H1 (cell line): ENCODE measurements at regions not wholly inside any gene's neighbourhood (a gene's known extent, or its start where the extent isn't known, plus 50 kb on each side); places are given as distances from the start of the nearest gene placed in this dataset.

Experiments
- CTCF ChIA-PET: fragments of 300-600 bp; sonication (Branson Sonifier 250); formaldehyde crosslinking; loops from one replicate; lab custom pipeline; 2021; ENCODE audit not compliant: partially characterized antibody; lab: Charles Lee
- POLR2A ChIA-PET: fragments of 300-600 bp; sonication (Branson Sonifier 250); formaldehyde crosslinking; loops from one replicate; lab custom pipeline; 2021; ENCODE audit warnings: inconsistent platforms; ENCODE audit not compliant: partially characterized antibody; lab: Charles Lee
- DNase-seq, 2 experiments: peaks; one replicate each; pipeline versions ENCODE4 v3.0.0 to v3.0.0-alpha.2; 2010 to 2022; ENCODE audit warnings: low spot score in 2 of 2, low read depth in 1 of 2, mixed read lengths in 1 of 2
- FAIRE-seq: peaks from 2 replicates; lab custom pipeline; 2011; peaks lifted over from hg19 to GRCh38; lab: Jason Lieb, UNC
- H2AFZ ChIP-seq: 2 replicates; pipeline ENCODE4 v1.8.1; 2012; ENCODE audit warnings: low read length, inconsistent platforms
- H2AK5ac ChIP-seq: 2 replicates; pipeline ENCODE4 v1.6.1; 2013; ENCODE audit warnings: low read depth, low read length
- H2BK120ac ChIP-seq: replicated peaks from 2 replicates; pipeline ENCODE3; 2013; ENCODE audit warnings: low read depth, low read length, inconsistent platforms
- H2BK12ac ChIP-seq: 2 replicates; pipeline ENCODE4 v1.6.1; 2013; ENCODE audit warnings: low read depth, low read length
- H2BK15ac ChIP-seq: 2 replicates; pipeline ENCODE4 v1.6.1; 2013; ENCODE audit warnings: low read length
- H2BK20ac ChIP-seq: 2 replicates; pipeline ENCODE4 v1.6.1; 2013; ENCODE audit warnings: low read length
- H2BK5ac ChIP-seq: 2 replicates; pipeline ENCODE4 v1.6.1; 2013; ENCODE audit warnings: low read depth, low read length
- H3K14ac ChIP-seq: 2 replicates; pipeline ENCODE4 v1.6.1; 2013; ENCODE audit warnings: inconsistent platforms; ENCODE audit not compliant: insufficient read length
- H3K18ac ChIP-seq: 2 replicates; pipeline ENCODE4 v1.6.1; 2013; ENCODE audit warnings: low read length; ENCODE audit errors: extremely low read depth
- H3K23ac ChIP-seq: 2 replicates; pipeline ENCODE4 v1.6.1; 2013; ENCODE audit warnings: inconsistent platforms; ENCODE audit not compliant: insufficient read length
- H3K23me2 ChIP-seq: 2 replicates; pipeline ENCODE4 v1.6.1; 2013; ENCODE audit warnings: low read depth, low read length
- H3K27ac ChIP-seq: 2 replicates; pipeline ENCODE4 v1.6.1; 2011; ENCODE audit warnings: low read depth, low read length, inconsistent platforms
- H3K27me3 ChIP-seq, 4 experiments: replicated peaks in 1 of 4; 1 replicate in 1 of 4; 2 replicates in 3 of 4; pipeline versions ENCODE4 v1.6.1 to v1.8.1; 2011 to 2013; ENCODE audit warnings: low read length in 3 of 4, mild to moderate bottlenecking in 3 of 4, inconsistent platforms in 2 of 4, mixed read lengths in 2 of 4, moderate library complexity in 1 of 4; ENCODE audit not compliant: control insufficient read depth in 3 of 4, insufficient read depth in 3 of 4; ENCODE audit errors: extremely low read depth in 1 of 4
- H3K36me3 ChIP-seq, 4 experiments: 2 replicates each; pipeline versions ENCODE4 v1.6.1 to v1.8.1; 2011 to 2013; ENCODE audit warnings: mild to moderate bottlenecking in 4 of 4, low read length in 3 of 4, moderate library complexity in 2 of 4, control low read depth in 1 of 4, inconsistent platforms in 1 of 4; ENCODE audit not compliant: insufficient read depth in 4 of 4, control insufficient read depth in 2 of 4
- H3K4ac ChIP-seq: replicated peaks from 2 replicates; pipeline ENCODE3; 2013; ENCODE audit warnings: low read length, low read depth, mixed read lengths, inconsistent platforms; ENCODE audit not compliant: insufficient read length
- H3K4me1 ChIP-seq, 4 experiments: replicated peaks in 1 of 4; 1 replicate in 1 of 4; 2 replicates in 3 of 4; pipeline versions ENCODE4 v1.6.1 to v1.8.1; 2011 to 2013; ENCODE audit warnings: low read length in 3 of 4, inconsistent platforms in 2 of 4, mixed read lengths in 1 of 4; ENCODE audit not compliant: insufficient read depth in 4 of 4, control insufficient read depth in 3 of 4
- H3K4me2 ChIP-seq, 2 experiments: 2 replicates each; pipeline versions ENCODE4 v1.6.1 to v1.8.1; 2011 to 2013; ENCODE audit warnings: low read depth in 2 of 2, low read length in 2 of 2, control low read depth in 1 of 2, inconsistent platforms in 1 of 2, mild to moderate bottlenecking in 1 of 2; ENCODE audit not compliant: insufficient read depth in 1 of 2
- H3K4me3 ChIP-seq, 4 experiments: fragments of 200-600, 300-600 bp in 1 of 4; sonication (generic), shearing (Covaris generic), sonication (Bioruptor Twin) in 1 of 4; 2 replicates each; pipeline versions ENCODE4 v1.5.1 to v1.8.1; 2011 to 2016; ENCODE audit warnings: low read length in 4 of 4, low read depth in 3 of 4, control low read depth in 2 of 4, inconsistent platforms in 2 of 4, mild to moderate bottlenecking in 2 of 4, mixed read lengths in 1 of 4, moderate library complexity in 1 of 4; ENCODE audit not compliant: insufficient read depth in 2 of 4; ENCODE audit errors: extremely low read depth in 1 of 4
- H3K56ac ChIP-seq: replicated peaks from 2 replicates; pipeline ENCODE3; 2013; ENCODE audit warnings: low read depth, mild to moderate bottlenecking, mixed read lengths, low read length, inconsistent platforms; ENCODE audit not compliant: insufficient read length
- H3K79me1 ChIP-seq: 2 replicates; pipeline ENCODE4 v1.6.1; 2013; ENCODE audit warnings: low read depth, low read length, control low read depth
- H3K79me2 ChIP-seq, 2 experiments: 2 replicates each; pipeline versions ENCODE4 v1.6.1 to v1.8.1; 2012 to 2013; ENCODE audit warnings: low read length in 2 of 2, mild to moderate bottlenecking in 2 of 2, inconsistent platforms in 1 of 2; ENCODE audit not compliant: insufficient read depth in 2 of 2, control insufficient read depth in 1 of 2
- H3K9ac ChIP-seq, 4 experiments: replicated peaks in 1 of 4; 1 replicate in 1 of 4; 2 replicates in 3 of 4; pipeline versions ENCODE4 v1.6.1 to v1.8.1; 2011 to 2013; ENCODE audit warnings: low read depth in 3 of 4, low read length in 3 of 4, control low read depth in 2 of 4, mild to moderate bottlenecking in 2 of 4, moderate library complexity in 2 of 4, inconsistent platforms in 1 of 4; ENCODE audit errors: extremely low read depth in 1 of 4
- H3K9me3 ChIP-seq, 2 experiments: 2 replicates each; pipeline versions ENCODE4 v1.6.1 to v1.8.1; 2012 to 2013; ENCODE audit warnings: mild to moderate bottlenecking in 2 of 2, moderate library complexity in 2 of 2, control low read depth in 1 of 2, inconsistent platforms in 1 of 2, low read depth in 1 of 2, low read length in 1 of 2, mixed read lengths in 1 of 2; ENCODE audit not compliant: insufficient read depth in 2 of 2
- H4K20me1 ChIP-seq, 2 experiments: replicated peaks in 1 of 2; 2 replicates each; pipeline versions ENCODE3 to v1.8.1; 2011 to 2013; ENCODE audit warnings: inconsistent platforms in 2 of 2, low read length in 2 of 2, mild to moderate bottlenecking in 1 of 2; ENCODE audit not compliant: insufficient read depth in 2 of 2, control insufficient read depth in 1 of 2
- H4K5ac ChIP-seq: 2 replicates; pipeline ENCODE4 v1.6.1; 2013; ENCODE audit warnings: low read length, low read depth, mixed read lengths, inconsistent platforms; ENCODE audit not compliant: insufficient read length
- H4K8ac ChIP-seq: 2 replicates; pipeline ENCODE4 v1.8.0; 2013; ENCODE audit warnings: mild to moderate bottlenecking, moderate library complexity, low read length, inconsistent platforms; ENCODE audit not compliant: insufficient read depth; ENCODE audit errors: extremely low read depth
- H4K91ac ChIP-seq: replicated peaks from 2 replicates; pipeline ENCODE3; 2013; ENCODE audit warnings: low read length, mixed read lengths, inconsistent platforms; ENCODE audit not compliant: insufficient read length
- BACH1 ChIP-seq: IDR thresholded peaks from 2 replicates; pipeline ENCODE4 v1.6.1; 2012; ENCODE audit warnings: low read length, improper control_type of control experiment
- BRCA1 ChIP-seq: IDR thresholded peaks from 2 replicates; pipeline ENCODE4 v1.6.1; 2012; ENCODE audit warnings: low read depth, low read length, improper control_type of control experiment
- CHD1 ChIP-seq: IDR thresholded peaks from 2 replicates; pipeline ENCODE4 v1.6.1; 2012; ENCODE audit warnings: low read depth, low read length, improper control_type of control experiment
- CTCF ChIP-seq, 3 experiments: IDR thresholded peaks; 1 replicate in 2 of 3; 2 replicates in 1 of 3; pipeline versions ENCODE4 v1.5.1 to v1.6.1; 2011; ENCODE audit warnings: low read length in 3 of 3, mild to moderate bottlenecking in 3 of 3, inconsistent platforms in 2 of 3, low read depth in 1 of 3, moderate library complexity in 1 of 3; ENCODE audit not compliant: insufficient read depth in 1 of 3; ENCODE audit errors: control extremely low read depth in 1 of 3
- EGR1 ChIP-seq: IDR thresholded peaks from 2 replicates; pipeline ENCODE4 v1.6.1; 2011; ENCODE audit warnings: low read depth, low read length, borderline replicate concordance
- MAFK ChIP-seq: IDR thresholded peaks from 2 replicates; pipeline ENCODE4 v1.6.1; 2012; ENCODE audit warnings: low read depth, mild to moderate bottlenecking, improper control_type of control experiment, low read length
- NANOG ChIP-seq: IDR thresholded peaks from 2 replicates; pipeline ENCODE4 v1.6.1; 2011; ENCODE audit warnings: low read length, low read depth, mild to moderate bottlenecking, inconsistent platforms; ENCODE audit not compliant: insufficient read depth, poor library complexity, severe bottlenecking
- POLR2A ChIP-seq, 2 experiments: IDR thresholded peaks; 1 replicate in 1 of 2; 2 replicates in 1 of 2; pipeline ENCODE4 v1.6.1; 2011; ENCODE audit warnings: low read depth in 2 of 2, low read length in 2 of 2, mild to moderate bottlenecking in 2 of 2; ENCODE audit errors: control extremely low read depth in 1 of 2
- POLR2AphosphoS5 ChIP-seq: IDR thresholded peaks from 2 replicates; pipeline ENCODE4 v1.6.1; 2011; ENCODE audit warnings: low read depth, low read length
- POU5F1 ChIP-seq: IDR thresholded peaks from 2 replicates; pipeline ENCODE4 v1.6.1; 2011; ENCODE audit warnings: low read depth, mild to moderate bottlenecking, low read length, moderate library complexity
- SIRT6 ChIP-seq: IDR thresholded peaks from one replicate; pipeline ENCODE4 v1.7.1; 2012; ENCODE audit warnings: low read length, inconsistent platforms
- SP1 ChIP-seq: IDR thresholded peaks from 2 replicates; pipeline ENCODE4 v1.6.1; 2011; ENCODE audit warnings: low read depth, low read length
- SP2 ChIP-seq: IDR thresholded peaks from 2 replicates; pipeline ENCODE4 v1.6.1; 2012; ENCODE audit warnings: mild to moderate bottlenecking, low read length, inconsistent platforms
- SUZ12 ChIP-seq: fragments of 200-600 bp; sonication (generic); IDR thresholded peaks from 2 replicates; pipeline ENCODE4 v1.6.1; 2012; ENCODE audit warnings: mild to moderate bottlenecking, inconsistent platforms, low read length, moderate library complexity, mixed read lengths
- YY1 ChIP-seq: IDR thresholded peaks from 2 replicates; pipeline ENCODE4 v1.6.1; 2011; ENCODE audit warnings: low read depth, mild to moderate bottlenecking, low read length
- WGBS, 2 experiments: shearing (Covaris generic) in 1 of 2; methylation state at CpG; one replicate each; pipeline versions ENCODE4 v1.1.6 to v1.1.7; 2013 to 2015; ENCODE audit warnings: low lambda C conversion rate in 2 of 2, mixed read lengths in 2 of 2, inconsistent platforms in 1 of 2, low coverage in 1 of 2, missing lambda C conversion rate in 1 of 2; ENCODE audit not compliant: insufficient replicate concordance in 2 of 2, insufficient coverage in 1 of 2, insufficient read length in 1 of 2; ENCODE audit errors: extremely low coverage in 1 of 2, missing lambda C conversion rate in 1 of 2; 5-methylcytosine and 5-hydroxymethylcytosine counted together

GRCh38 chr7:3153118-3153517 lies 109.5 kb upstream of the CARD11 start:
- H3K4me1 ChIP-seq, result peaks cover 0 to 6% (median 3%) of the 10 kb centered on the region in 4 experiments; a peak in 3 of 7 replicates
- FAIRE-seq, result no peak
- no peak overlapping the region for H2BK5ac ChIP-seq
- no peak overlapping the region for H2BK15ac ChIP-seq
- ChIA-PET POLR2A (no interaction called here), CTCF (interaction anchor here (0.6 to 2.6 kb wide), 5 partner anchors 9 to 287 kb away, joined by 3 to 17 read pairs (median 4); no protein-coding TSS in a partner anchor)
- no peak overlapping the region for H4K8ac ChIP-seq
- H3K79me1 ChIP-seq, result no peaks in the 10 kb centered on the region
- no peaks in the 10 kb centered on the region for H3K36me3 ChIP-seq
- no peak overlapping the region for H2BK20ac ChIP-seq
- H4K91ac ChIP-seq, result no peak overlapping the region
- H3K18ac ChIP-seq, result no peak overlapping the region
- H2AK5ac ChIP-seq, result no peak overlapping the region
- H3K14ac ChIP-seq, result no peak overlapping the region
- H3K56ac ChIP-seq, result no peak overlapping the region
- no peak overlapping the region for H3K27ac ChIP-seq
- no peak overlapping the region for H3K4ac ChIP-seq
- no peak overlapping the region for H3K9ac ChIP-seq
- no peak overlapping the region for H2BK12ac ChIP-seq
- H4K20me1 ChIP-seq, result no peaks in the 10 kb centered on the region
- WGBS, 2 experiments, result 80% methylated on average over 6 of the region's 6 CpGs; no CpG with 5 or more reads in 1 of the 2 experiments
- no peaks in the 10 kb centered on the region for H3K27me3 ChIP-seq
- H3K79me2 ChIP-seq, result no peaks in the 10 kb centered on the region
- no peak overlapping the region for H4K5ac ChIP-seq
- H3K23ac ChIP-seq, result no peak overlapping the region
- H3K4me3 ChIP-seq, result no peak overlapping the region
- no peak for DNase-seq
- no peak overlapping the region for H3K4me2 ChIP-seq
- no peak overlapping the region for H2AFZ ChIP-seq
- H3K23me2 ChIP-seq, result no peaks in the 10 kb centered on the region
- no peaks in the 10 kb centered on the region; a peak in 1 of 4 replicates for H3K9me3 ChIP-seq
- H2BK120ac ChIP-seq, result no peak overlapping the region
- TF ChIP-seq SP2 (no peak), BACH1 (no peak), YY1 (no peak), SIRT6 (no peak), EGR1 (no peak), POLR2AphosphoS5 (no peak), POLR2A (IDR thresholded peaks at IDR 0.05; ENCODE audit: control extremely low read depth in 1 of 2, low read depth in 2 of 2, low read length in 2 of 2) (no peak), NANOG (no peak), POU5F1 (no peak), SUZ12 (no peak), CHD1 (no peak), SP1 (no peak), MAFK (no peak), BRCA1 (no peak), CTCF (IDR thresholded peaks at IDR 0.05; ENCODE audit: control extremely low read depth in 1 of 3, insufficient read depth in 1 of 3, low read depth in 1 of 3, low read length in 3 of 3) (no peak)
